NT2/D1 (cell line): ENCODE measurements at regions not wholly inside any gene's neighbourhood (a gene's known extent, or its start where the extent isn't known, plus 50 kb on each side); places are given as distances from the start of the nearest gene placed in this dataset.

ENCODE experiments used
- SUZ12 ChIP-seq: IDR thresholded peaks from 2 replicates; pipeline ENCODE4 v1.6.1; 2011; ENCODE audit not compliant: insufficient read length, insufficient read depth; ENCODE audit errors: extremely low read depth
- ZNF274 ChIP-seq: IDR thresholded peaks from 2 replicates; pipeline ENCODE4 v1.6.1; 2011; ENCODE audit warnings: mild to moderate bottlenecking, low read depth, low read length

- TF ChIP-seq SUZ12, result no peak
- no peak for TF ChIP-seq ZNF274
These were observed 51.5 kb upstream of the CCDC174 start for GRCh38 chr3:14600075-14600474.
